Tibial artery (tissue), 4 donors: ENCODE measurements at regions not wholly inside any gene's neighbourhood (a gene's known extent, or its start where the extent isn't known, plus 50 kb on each side); places are given as distances from the start of the nearest gene placed in this dataset.

Source experiments
- DNase-seq, 2 donors: peaks; one replicate each; pipeline ENCODE4 v3.0.0-alpha.2; 2019
- H3K27ac ChIP-seq, 2 donors: fragments of 200-600 bp; sonication (generic) in 1 of 2; 1 replicate in 1 of 2; 2 replicates in 1 of 2; pipeline ENCODE4 v1.5.1; 2018 to 2019; ENCODE audit warnings: mild to moderate bottlenecking in 1 of 2
- H3K27me3 ChIP-seq, 2 donors: fragments of 200-600 bp; sonication (generic) in 1 of 2; one replicate each; pipeline versions ENCODE4 v1.5.1 to v1.6.0; 2016 to 2019
- H3K36me3 ChIP-seq, 3 donors: fragments of 200-600 bp; sonication (generic) in 2 of 3; one replicate each; pipeline ENCODE4 v1.5.1; 2016 to 2019; ENCODE audit warnings: mild to moderate bottlenecking in 2 of 3
- H3K4me1 ChIP-seq, 4 donors: fragments of 200-600 bp; sonication (generic) in 2 of 4; 1 replicate in 3 of 4; 2 replicates in 1 of 4; pipeline ENCODE4 v1.5.1; 2016 to 2019
- H3K4me3 ChIP-seq, 2 donors: fragments of 200-600 bp; sonication (generic) in 1 of 2; 1 replicate in 1 of 2; 2 replicates in 1 of 2; pipeline ENCODE4 v1.5.1; 2018 to 2019; ENCODE audit warnings: mild to moderate bottlenecking in 2 of 2
- H3K9me3 ChIP-seq, 3 donors: fragments of 200-600 bp; sonication (generic) in 1 of 3; one replicate each; pipeline ENCODE4 v1.5.1; 2016 to 2019
- intact Hi-C: fragments of 100-400 bp; cut with DNase I; formaldehyde crosslinking; loops from one replicate; pipeline ENCODE4 v1.15.0; 2023; ENCODE audit warnings: low total_unique reads
- TF ChIP-seq, protein P1 (sequence below), 2 experiments: fragments of 200-600 bp in 1 of 2; fragments of 450-650 bp in 1 of 2; IDR thresholded peaks; one replicate each; pipeline ENCODE4 v1.5.1; 2017 to 2019; ENCODE audit warnings: antibody characterized with exemption in 2 of 2, mild to moderate bottlenecking in 1 of 2, moderate library complexity in 1 of 2

DNA sequence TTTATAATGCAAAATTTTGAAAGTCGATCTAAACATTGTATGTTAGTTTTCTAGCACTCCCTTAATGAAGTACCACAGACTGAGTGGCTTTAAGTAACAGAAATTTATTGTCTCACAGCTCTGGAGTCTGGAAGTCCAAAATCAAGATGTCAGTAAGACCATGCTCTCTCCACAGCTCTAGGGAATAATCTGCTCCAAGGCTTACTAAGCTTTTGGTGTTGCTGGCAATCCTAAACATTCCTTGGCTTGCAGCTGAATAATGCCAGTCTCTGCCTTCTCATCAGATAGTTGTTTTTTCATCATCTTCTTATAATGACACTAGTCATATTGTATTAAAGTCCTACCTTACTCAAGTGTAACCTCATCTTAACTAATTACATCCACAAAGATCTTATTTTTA is 102.2 kb downstream of the RASSF9 start:
- Histone ChIP-seq H3K27ac (no peak overlapping the region), H3K4me1 (no peaks in the 10 kb centered on the region), H3K4me3 (no peak overlapping the region), H3K9me3 (no peaks in the 10 kb centered on the region), H3K27me3 (no peaks in the 10 kb centered on the region), H3K36me3 (no peaks in the 10 kb centered on the region)
- DNase-seq = no peak
- TF ChIP-seq, protein P1, sequence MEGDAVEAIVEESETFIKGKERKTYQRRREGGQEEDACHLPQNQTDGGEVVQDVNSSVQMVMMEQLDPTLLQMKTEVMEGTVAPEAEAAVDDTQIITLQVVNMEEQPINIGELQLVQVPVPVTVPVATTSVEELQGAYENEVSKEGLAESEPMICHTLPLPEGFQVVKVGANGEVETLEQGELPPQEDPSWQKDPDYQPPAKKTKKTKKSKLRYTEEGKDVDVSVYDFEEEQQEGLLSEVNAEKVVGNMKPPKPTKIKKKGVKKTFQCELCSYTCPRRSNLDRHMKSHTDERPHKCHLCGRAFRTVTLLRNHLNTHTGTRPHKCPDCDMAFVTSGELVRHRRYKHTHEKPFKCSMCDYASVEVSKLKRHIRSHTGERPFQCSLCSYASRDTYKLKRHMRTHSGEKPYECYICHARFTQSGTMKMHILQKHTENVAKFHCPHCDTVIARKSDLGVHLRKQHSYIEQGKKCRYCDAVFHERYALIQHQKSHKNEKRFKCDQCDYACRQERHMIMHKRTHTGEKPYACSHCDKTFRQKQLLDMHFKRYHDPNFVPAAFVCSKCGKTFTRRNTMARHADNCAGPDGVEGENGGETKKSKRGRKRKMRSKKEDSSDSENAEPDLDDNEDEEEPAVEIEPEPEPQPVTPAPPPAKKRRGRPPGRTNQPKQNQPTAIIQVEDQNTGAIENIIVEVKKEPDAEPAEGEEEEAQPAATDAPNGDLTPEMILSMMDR (IDR thresholded peaks at IDR 0.05) = no peak
- intact Hi-C loops = no loop called here

DNA sequence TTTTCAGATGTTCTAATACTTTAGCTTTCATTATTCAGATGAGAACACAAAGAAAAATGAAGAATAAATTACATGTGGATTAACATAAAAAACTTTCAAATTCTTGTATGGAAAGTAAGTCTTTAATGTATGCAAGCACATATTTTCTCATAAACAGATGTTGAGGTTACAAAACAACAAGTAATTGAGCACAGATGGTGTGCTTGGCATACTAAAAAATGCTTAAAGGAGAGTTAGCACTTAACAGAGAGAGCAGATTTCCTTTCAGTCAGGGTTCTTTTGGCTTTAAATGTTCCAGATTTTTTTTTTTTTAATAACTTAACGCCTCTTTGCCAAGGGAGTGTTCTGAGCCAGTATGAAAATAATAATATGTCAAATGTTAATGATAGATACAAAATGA is 96.0 kb downstream of the RASSF9 start:
- Histone ChIP-seq H3K36me3 (no peaks in the 10 kb centered on the region), H3K4me1 (no peaks in the 10 kb centered on the region), H3K4me3 (no peak overlapping the region), H3K27me3 (no peaks in the 10 kb centered on the region), H3K9me3 (no peaks in the 10 kb centered on the region), H3K27ac (no peak overlapping the region)
- TF ChIP-seq, protein P1 (IDR thresholded peaks at IDR 0.05) = no peak
- DNase-seq = no peak
- intact Hi-C loops = no loop called here

DNA sequence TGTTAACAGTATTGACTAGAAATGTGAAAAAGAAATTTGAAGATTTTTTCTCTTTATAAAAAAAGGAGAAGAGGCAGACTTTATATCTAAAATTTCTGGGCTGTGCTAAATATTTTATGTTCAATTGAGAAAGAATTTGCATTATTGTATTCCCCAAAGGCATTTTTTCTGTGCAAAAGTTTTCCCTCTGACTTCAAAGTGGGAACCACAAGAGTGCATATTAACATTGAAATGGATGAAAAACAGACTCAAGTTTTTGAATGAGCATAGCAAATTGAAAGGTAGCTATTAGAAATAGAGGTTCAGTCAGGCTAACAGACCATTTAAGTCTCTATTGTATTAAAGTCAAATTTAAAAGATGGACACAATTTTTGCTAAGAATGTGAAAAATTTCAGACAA is 95.2 kb downstream of the RASSF9 start:
- no peak overlapping the region for H3K4me3 ChIP-seq
- intact Hi-C loops = no loop called here
- TF ChIP-seq, protein P1 (IDR thresholded peaks at IDR 0.05) = no peak
- no peak overlapping the region for H3K27ac ChIP-seq
- no peaks in the 10 kb centered on the region for H3K36me3 ChIP-seq
- H3K27me3 ChIP-seq = no peaks in the 10 kb centered on the region
- no peaks in the 10 kb centered on the region for H3K9me3 ChIP-seq
- H3K4me1 ChIP-seq = no peaks in the 10 kb centered on the region
- DNase-seq = no peak

DNA sequence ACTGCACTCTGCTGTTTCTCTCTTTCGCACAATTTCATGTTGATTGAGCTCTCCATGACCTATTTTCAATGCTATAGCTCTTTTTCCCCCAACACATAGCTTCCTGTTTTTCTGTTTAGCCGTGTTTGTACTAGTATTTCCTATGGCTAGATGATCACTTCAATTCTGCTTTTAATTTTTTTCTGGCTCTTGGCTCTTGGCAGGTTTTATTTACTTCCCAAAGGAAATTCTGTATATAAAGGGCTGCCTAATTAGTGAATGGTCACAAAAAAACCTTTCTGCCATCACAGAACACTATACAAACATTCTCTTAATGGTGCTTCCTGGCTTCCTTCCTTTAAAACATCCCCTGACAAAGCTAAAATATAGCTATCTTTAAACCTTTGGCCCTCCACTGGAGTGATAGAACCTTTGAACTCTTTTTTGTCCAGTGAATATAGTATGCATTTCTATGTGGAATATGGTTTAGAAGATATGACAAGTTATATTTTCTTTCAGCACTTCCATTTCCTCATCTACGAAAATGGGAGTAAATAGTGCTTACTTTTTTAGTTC is 88.2 kb downstream of the RASSF9 start:
- H3K27ac ChIP-seq = no peak overlapping the region
- H3K27me3 ChIP-seq = no peaks in the 10 kb centered on the region
- TF ChIP-seq, protein P1 (IDR thresholded peaks at IDR 0.05) = no peak
- no peaks in the 10 kb centered on the region for H3K36me3 ChIP-seq
- no peaks in the 10 kb centered on the region for H3K4me1 ChIP-seq
- intact Hi-C loops = no loop called here
- H3K4me3 ChIP-seq = no peak overlapping the region
- no peak for DNase-seq
- no peaks in the 10 kb centered on the region for H3K9me3 ChIP-seq
